GM12892 (cell line): ENCODE measurements at regions not wholly inside any gene's neighbourhood (a gene's known extent, or its start where the extent isn't known, plus 50 kb on each side); places are given as distances from the start of the nearest gene placed in this dataset.

ENCODE experiments used
- DNase-seq: peaks from one replicate; pipeline ENCODE4 v3.0.0; 2011; ENCODE audit not compliant: insufficient read length
- FAIRE-seq: peaks from 2 replicates; lab custom pipeline; 2011; peaks lifted over from hg19 to GRCh38; lab: Jason Lieb, UNC
- POLR2A ChIP-seq: IDR thresholded peaks from 2 replicates; pipeline ENCODE4 v1.6.1; 2011; ENCODE audit warnings: low read depth, low read length, control low read depth
- POLR2AphosphoS5 ChIP-seq: IDR thresholded peaks from 2 replicates; pipeline ENCODE4 v1.6.1; 2011; ENCODE audit warnings: low read depth, low read length, control low read depth
- TAF1 ChIP-seq: IDR thresholded peaks from 2 replicates; pipeline ENCODE4 v1.6.1; 2011; ENCODE audit warnings: low read depth, mild to moderate bottlenecking, control low read depth, low read length, borderline replicate concordance

DNA sequence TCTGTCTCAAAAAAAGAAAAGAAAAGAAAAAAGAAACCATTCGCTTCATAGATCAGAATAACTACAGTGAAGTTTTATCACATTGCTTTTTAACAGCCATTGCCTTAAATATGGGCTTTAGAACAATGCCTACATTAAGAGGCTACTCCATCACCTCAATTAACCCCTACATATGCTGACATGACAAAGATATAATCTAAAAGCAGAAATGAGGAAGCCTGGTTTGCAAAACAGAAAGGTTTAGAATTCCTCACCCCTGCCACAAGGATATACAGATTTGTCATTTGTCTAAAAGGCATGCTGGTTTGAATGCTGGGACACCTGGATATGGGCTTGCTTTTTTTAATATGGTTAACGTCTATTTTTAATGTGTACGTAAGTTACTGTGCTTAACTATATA is 1353.0 kb upstream of the C9orf72 start:
- DNase-seq: no peak
- no peak for TF ChIP-seq POLR2A
- TF ChIP-seq TAF1: no peak
- no peak for TF ChIP-seq POLR2AphosphoS5
- no peak for FAIRE-seq

DNA sequence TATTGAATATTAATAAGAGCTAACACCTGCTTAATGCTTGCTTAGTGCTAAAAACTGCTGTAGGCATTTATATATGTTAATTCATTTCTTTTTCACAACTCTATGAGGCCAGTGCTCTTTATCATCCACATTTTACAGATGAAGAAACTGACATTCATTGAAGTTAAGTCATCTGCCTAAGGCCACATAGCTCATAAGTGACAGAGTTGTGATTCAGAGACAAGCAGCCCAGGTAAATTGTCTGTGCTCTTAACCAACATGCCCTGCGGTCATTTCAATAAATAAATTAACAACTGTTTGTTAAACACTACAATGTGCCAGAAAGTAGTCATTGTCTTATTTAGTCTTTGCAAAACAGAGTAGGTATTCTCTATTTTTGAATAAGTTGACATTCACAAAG is 1354.4 kb upstream of the C9orf72 start:
- TF ChIP-seq POLR2AphosphoS5: no peak
- no peak for TF ChIP-seq POLR2A
- TF ChIP-seq TAF1: no peak
- no peak for FAIRE-seq
- no peak for DNase-seq

DNA sequence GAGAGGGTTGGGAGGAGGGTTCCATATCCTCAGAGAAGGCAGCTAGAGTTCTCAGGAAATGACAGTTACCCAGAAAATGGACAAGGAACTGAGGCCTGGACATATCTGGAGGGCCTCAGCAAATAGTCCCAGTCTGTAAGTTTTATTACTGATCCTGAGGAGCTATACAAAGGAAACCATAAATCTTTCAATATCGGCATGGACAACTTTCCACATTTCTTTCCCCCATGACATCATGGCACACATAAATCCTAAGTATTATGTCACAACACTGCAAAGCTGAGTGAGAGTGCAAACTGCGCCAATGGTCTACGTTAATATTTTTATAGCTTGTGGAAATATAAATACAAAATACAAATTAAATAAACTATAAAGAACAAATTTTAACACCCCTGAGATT is 1356.2 kb upstream of the C9orf72 start:
- TF ChIP-seq POLR2AphosphoS5 (no peak), TAF1 (no peak), POLR2A (no peak)
- FAIRE-seq (no peak), DNase-seq (no peak)

DNA sequence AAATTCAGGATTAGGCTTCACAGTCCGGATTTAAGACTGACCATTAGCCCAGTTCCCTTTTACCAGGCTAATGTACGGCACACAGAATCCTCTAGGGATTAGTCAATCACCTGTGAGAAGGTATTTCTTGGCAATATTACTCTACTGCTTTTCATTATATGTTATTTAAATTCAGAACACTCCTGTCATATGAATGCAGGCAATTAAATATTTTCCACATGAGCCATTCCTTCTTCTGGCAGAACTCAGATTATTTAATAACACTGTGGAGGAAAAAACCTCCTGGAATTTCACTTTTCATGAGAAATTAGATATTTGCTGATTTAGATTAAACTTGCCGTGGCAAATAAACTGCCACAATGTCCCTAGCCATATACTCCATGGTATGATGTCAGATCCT is 1357.5 kb upstream of the C9orf72 start:
- no peak for DNase-seq
- TF ChIP-seq POLR2A (no peak), TAF1 (no peak), POLR2AphosphoS5 (no peak)
- FAIRE-seq: no peak

DNA sequence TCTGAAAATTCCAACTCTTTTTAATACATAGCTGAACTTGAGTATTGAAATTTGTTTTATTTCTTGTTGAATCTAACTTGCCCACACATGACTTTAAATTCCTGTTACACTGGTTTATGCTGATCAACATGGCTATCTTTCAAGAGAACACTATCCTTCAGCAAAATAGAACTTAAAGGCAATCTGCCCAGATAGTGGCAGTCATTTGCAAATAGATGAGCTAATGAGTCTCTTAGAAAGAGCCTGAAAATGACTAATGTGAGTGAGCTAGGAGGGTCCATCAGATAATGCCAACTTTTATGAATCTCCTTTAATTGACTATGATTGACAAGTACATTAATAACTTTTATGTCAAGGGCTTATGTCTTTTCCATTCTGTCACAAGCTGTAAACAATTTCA is 1360.8 kb upstream of the C9orf72 start:
- DNase-seq: no peak
- no peak for FAIRE-seq
- no peak for TF ChIP-seq POLR2A
- no peak for TF ChIP-seq TAF1
- no peak for TF ChIP-seq POLR2AphosphoS5

DNA sequence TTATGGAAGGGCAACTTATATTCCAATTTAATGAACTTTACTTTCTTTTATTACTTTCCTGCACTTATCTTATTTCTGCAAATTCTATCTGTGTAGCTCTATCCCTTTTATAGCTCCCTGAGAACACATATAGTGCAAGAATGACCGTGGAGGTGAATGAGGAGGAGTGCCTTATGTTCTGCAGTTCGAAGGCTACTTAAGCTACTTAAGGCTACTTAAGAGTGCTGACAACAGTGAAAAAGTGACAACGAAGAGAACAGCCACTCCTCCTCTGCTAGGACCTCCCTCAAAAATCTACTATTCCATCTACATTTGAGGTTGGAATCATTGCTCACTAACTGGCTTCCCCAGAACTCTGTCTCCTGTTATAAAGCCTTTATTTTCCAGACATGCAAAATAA is 1365.7 kb upstream of the C9orf72 start:
- DNase-seq: no peak
- no peak for FAIRE-seq
- no peak for TF ChIP-seq POLR2A
- no peak for TF ChIP-seq POLR2AphosphoS5
- no peak for TF ChIP-seq TAF1

DNA sequence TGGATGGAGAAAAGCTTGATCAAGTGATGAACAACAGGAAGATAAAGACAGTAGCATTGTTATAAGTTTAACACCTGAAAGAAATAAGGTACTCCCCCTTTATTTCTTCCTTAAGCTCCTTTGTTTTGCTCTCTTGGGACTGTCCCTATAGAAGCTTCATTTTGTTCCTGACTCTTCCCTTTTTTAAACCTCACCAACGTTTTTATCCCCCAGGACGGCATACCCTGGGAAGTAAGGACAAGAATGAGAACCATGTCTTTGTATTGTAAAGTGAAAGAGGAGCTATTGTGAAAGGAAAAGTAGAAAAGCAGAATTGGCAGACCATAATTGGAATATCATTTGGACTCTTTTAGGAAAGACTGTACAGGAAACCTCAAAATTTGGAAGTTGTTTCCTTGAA is 1368.6 kb upstream of the C9orf72 start:
- DNase-seq: no peak
- TF ChIP-seq POLR2A (no peak), TAF1 (no peak), POLR2AphosphoS5 (no peak)
- FAIRE-seq: no peak

DNA sequence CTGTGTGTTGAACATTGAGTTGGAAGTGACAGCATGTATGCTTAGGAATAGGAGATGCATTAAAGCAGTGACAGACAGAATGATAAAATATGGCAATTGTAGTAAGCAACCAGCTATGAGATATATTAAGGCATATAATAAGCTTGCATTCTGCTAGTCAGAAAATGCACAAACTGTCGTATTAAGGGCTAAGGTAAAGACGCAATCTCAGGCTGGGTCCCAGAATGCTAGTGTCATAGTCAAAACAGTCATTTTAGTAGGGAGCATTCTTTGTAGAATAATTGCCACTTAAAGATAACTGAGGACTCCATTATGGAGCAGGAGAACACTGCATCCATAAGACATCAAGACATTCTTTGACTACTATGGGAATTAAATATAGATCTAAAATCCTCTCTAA is 1369.7 kb upstream of the C9orf72 start:
- DNase-seq: no peak
- TF ChIP-seq POLR2AphosphoS5 (no peak), TAF1 (no peak), POLR2A (no peak)
- FAIRE-seq: no peak

DNA sequence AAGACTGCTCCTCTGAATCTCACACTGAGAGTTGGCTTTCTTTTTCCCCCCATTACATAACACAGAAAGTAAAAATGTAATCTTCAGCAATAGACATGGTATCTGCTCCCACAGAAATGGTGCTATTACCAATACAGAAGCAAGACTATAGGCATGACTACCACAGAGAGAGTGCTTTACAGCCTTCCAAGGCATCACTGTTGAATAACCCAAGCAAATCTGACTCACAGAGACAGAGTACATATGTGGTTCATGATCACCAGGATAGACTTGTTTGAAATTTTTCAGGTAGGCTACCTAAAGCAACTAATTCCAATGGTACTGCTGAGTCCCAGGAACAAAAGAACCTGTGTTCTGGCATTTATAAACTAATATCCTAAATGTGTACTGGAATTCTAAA is 1373.4 kb upstream of the C9orf72 start:
- FAIRE-seq (no peak), DNase-seq (no peak)
- TF ChIP-seq POLR2AphosphoS5: no peak
- no peak for TF ChIP-seq POLR2A
- no peak for TF ChIP-seq TAF1

DNA sequence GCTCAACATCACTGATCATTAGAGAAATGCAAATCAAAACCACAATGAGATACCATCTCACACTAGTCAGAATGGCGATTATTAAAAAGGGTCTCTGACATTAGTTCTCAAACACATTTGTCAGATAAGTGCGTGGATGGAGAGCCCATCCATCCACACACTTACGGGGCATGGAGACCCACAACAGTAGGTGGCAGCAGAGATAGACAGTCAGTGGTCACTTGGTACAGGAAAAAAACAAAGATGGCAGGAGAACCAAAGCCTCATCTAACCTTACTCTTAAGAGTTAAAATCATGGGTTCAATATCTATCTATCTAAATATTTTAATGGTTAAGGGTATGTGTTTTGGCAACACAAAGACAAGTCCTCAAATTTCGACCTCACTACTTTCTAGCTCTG is 1378.7 kb upstream of the C9orf72 start:
- TF ChIP-seq POLR2AphosphoS5: no peak
- no peak for TF ChIP-seq POLR2A
- no peak for TF ChIP-seq TAF1
- DNase-seq: no peak
- FAIRE-seq: no peak

DNA sequence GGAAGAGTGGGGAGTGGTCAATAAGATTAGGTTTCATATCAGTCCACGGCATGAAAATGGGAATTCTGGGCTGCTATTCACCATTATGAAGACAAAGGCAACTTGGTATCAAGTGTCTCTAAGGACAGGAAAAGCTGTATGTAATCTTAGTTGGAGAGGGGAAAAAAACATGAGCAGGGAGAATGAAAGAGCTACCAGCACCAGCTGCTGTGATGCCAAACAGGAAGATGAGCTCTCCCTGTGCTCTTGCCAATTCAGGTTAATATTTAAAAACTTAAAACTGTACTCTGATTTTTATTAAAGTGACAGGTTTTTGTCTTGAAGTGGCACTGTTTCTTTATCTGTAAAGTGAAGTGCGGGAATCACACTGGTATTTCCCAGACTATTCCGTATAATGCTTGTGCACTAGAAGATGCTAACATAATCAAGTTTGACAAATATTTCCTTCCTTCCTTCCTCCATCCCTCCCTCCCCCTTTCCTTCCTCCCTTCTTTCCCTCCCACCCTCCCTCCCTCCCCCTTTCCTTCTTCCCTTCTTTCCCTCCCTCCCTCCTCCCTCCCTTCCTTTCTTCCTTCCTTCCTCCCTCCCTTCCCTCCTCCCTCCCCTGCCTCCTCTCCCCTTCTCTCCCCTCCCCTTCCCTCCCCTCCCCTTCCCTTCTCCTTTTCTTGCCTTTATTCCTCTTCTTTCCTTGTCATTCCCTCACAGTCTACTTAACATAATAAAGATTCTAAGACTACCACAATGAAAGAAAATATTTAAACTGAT is 1383.0 kb upstream of the C9orf72 start:
- FAIRE-seq: no peak
- no peak for TF ChIP-seq POLR2A
- TF ChIP-seq POLR2AphosphoS5: no peak
- no peak for TF ChIP-seq TAF1
- DNase-seq: no peak

DNA sequence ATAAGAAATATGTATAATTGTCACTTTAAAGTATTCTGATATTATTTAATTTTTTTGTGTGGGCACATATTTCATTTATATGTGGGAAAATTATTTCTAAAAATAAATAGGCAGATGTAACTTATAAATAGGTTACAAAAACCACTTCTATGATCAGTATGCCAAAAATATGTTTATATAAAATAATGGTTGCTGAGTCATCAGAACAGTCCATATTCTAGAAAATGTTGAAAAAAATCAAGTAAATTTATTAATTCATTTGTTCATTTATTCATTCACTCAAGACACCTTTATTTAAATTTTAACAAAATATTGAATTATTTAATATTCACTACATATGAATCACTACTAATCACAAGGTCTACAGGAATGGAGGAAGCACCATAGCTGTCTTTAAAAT is 1387.3 kb upstream of the C9orf72 start:
- DNase-seq (no peak), FAIRE-seq (no peak)
- TF ChIP-seq TAF1: no peak
- TF ChIP-seq POLR2AphosphoS5: no peak
- TF ChIP-seq POLR2A: no peak
